RWPE2 (cell line): ENCODE measurements at regions not wholly inside any gene's neighbourhood (a gene's known extent, or its start where the extent isn't known, plus 50 kb on each side); places are given as distances from the start of the nearest gene placed in this dataset.

Source experiments
- ATAC-seq: fragments of 200-7000 bp; cut with Tn5 transposase; 3 replicates; pipeline ENCODE4 v1.9.1; 2021; ENCODE audit warnings: low read depth
- DNase-seq: peaks from one replicate; pipeline ENCODE4 v3.0.0-alpha.2; 2020; ENCODE audit warnings: low spot score
- H3K27ac ChIP-seq: fragments of 450-650 bp; 2 replicates; pipeline ENCODE4 v1.5.1; 2017; ENCODE audit warnings: mild to moderate bottlenecking; ENCODE audit not compliant: poor library complexity, severe bottlenecking
- H3K27me3 ChIP-seq: fragments of 250-450 bp; sonication (Bioruptor Pico); 2 replicates; pipeline ENCODE4 v1.5.1; 2021; ENCODE audit warnings: mild to moderate bottlenecking, moderate library complexity; ENCODE audit not compliant: insufficient read depth, poor library complexity, severe bottlenecking
- H3K36me3 ChIP-seq: fragments of 250-450 bp; sonication (Bioruptor Pico); 2 replicates; pipeline ENCODE4 v1.5.1; 2020; ENCODE audit warnings: low read depth, mild to moderate bottlenecking, moderate library complexity
- H3K4me1 ChIP-seq: fragments of 250-450 bp; sonication (Bioruptor Pico); 2 replicates; pipeline ENCODE4 v1.5.1; 2021; ENCODE audit warnings: mild to moderate bottlenecking, moderate library complexity; ENCODE audit not compliant: insufficient read depth, poor library complexity, severe bottlenecking
- H3K4me3 ChIP-seq: fragments of 250-450 bp; sonication (Bioruptor Pico); 2 replicates; pipeline ENCODE4 v1.5.1; 2021; ENCODE audit warnings: mild to moderate bottlenecking, moderate library complexity; ENCODE audit not compliant: severe bottlenecking
- H3K9me3 ChIP-seq: fragments of 250-450 bp; sonication (Bioruptor Pico); 2 replicates; pipeline ENCODE4 v1.5.1; 2021; ENCODE audit warnings: mild to moderate bottlenecking, moderate library complexity; ENCODE audit not compliant: severe bottlenecking
- CTCF ChIP-seq: fragments of 450-650 bp; IDR thresholded peaks from one replicate; pipeline ENCODE4 v1.5.1; 2017; ENCODE audit warnings: mild to moderate bottlenecking, moderate library complexity; ENCODE audit not compliant: poor library complexity, severe bottlenecking

GRCh38 chr4:84394386-84394785, 104.7 kb downstream of the NKX6-1 start:
- Histone ChIP-seq H3K36me3 (no peaks in the 10 kb centered on the region), H3K4me3 (no peak overlapping the region), H3K27me3 (peaks cover 9% of the 10 kb centered on the region), H3K27ac (no peak overlapping the region), H3K9me3 (no peaks in the 10 kb centered on the region), H3K4me1 (no peaks in the 10 kb centered on the region)
- no peak for DNase-seq
- no peak for ATAC-seq
- TF ChIP-seq CTCF: no peak

DNA sequence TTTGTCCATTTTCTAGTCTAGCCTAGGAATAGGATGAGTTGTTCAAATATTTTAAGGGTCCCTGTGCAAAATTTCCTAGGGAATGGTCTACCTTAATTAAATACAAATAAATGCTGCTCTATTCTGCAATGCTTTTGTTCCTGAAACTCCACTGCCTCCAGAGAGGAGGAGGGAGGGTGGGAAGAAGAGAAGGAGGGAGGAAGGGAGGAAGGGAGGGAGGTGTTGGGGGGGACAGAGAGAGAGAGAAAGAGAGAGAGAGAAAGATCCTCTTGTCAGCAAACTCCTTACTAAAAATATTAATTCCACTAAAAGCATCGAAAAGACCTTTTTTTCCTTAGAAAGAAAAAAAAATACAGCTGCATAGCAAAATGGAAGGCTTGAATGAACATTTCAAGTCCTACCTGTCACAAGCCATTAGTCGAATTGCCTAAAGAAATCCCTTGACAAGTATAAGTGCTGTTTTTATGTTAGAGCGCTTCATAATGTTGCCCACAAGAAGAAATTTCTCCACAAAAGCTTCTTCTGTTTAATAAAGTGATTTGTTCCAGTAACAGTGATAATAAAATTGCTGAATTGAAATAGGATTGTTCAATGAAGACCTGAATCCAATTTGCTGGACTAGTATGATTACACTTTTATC, 106.0 kb downstream of the NKX6-1 start:
- DNase-seq (no peak), ATAC-seq (no peak)
- H3K4me1 ChIP-seq: no peaks in the 10 kb centered on the region
- peaks cover 7% of the 10 kb centered on the region for H3K27me3 ChIP-seq
- no peak overlapping the region for H3K4me3 ChIP-seq
- no peaks in the 10 kb centered on the region for H3K9me3 ChIP-seq
- no peak overlapping the region for H3K27ac ChIP-seq
- no peaks in the 10 kb centered on the region for H3K36me3 ChIP-seq
- no peak for TF ChIP-seq CTCF

DNA sequence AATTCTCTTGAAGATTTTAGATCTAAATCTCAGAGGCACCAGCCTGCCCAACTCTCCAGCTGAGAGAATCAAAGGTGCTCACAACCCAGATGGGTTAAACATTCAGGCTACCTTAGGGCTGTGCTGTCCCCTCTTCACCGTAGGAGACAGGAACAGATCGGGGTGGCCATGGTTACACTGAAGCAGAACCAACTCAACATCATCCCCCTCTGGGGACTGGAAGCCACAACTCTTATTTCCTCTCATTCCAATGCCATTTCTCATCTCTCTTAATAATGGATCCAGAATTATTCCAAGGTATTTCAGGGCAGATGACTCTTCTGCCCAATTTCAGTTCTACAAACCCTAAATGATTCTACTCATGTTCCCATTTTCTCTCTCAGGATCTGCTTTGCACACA, 109.7 kb downstream of the NKX6-1 start:
- Histone ChIP-seq H3K27me3 (no peaks in the 10 kb centered on the region), H3K27ac (no peak overlapping the region), H3K4me1 (no peaks in the 10 kb centered on the region), H3K9me3 (no peaks in the 10 kb centered on the region), H3K36me3 (no peaks in the 10 kb centered on the region), H3K4me3 (no peak overlapping the region)
- no peak for TF ChIP-seq CTCF
- ATAC-seq (no peak), DNase-seq (no peak)

- no peak for TF ChIP-seq CTCF
- ATAC-seq (no peak), DNase-seq (no peak)
- Histone ChIP-seq H3K4me1 (no peaks in the 10 kb centered on the region), H3K4me3 (no peak overlapping the region), H3K9me3 (no peaks in the 10 kb centered on the region), H3K27me3 (no peaks in the 10 kb centered on the region), H3K36me3 (no peaks in the 10 kb centered on the region), H3K27ac (no peak overlapping the region)
These were observed 113.9 kb downstream of the NKX6-1 start for GRCh38 chr4:84385203-84385602.

DNA sequence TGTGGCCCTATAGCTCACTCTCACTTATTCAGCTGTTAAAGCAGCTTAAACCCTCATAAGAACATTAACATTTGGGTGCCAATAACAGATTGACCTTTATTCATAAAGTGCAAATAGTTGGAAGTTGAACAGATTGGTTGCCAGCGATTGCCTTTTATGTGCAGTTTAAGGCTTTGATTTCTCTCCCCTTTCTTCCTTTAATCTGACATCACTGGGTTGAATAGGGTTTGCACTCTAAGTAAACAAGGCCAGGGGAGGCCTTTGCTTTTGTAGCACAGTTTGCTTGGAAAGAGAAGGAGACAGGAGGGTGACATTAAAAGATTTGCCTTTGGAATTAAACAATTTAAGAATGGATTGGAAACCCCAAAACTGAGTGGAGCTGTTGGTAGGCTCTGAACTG, 114.3 kb downstream of the NKX6-1 start:
- H3K4me3 ChIP-seq: no peak overlapping the region
- no peaks in the 10 kb centered on the region for H3K27me3 ChIP-seq
- H3K9me3 ChIP-seq: no peaks in the 10 kb centered on the region
- ATAC-seq: no peak
- no peak overlapping the region for H3K27ac ChIP-seq
- no peaks in the 10 kb centered on the region for H3K4me1 ChIP-seq
- TF ChIP-seq CTCF: no peak
- H3K36me3 ChIP-seq: no peaks in the 10 kb centered on the region
- no peak for DNase-seq
